ENCODE measurements at regions not wholly inside any gene's neighbourhood (a gene's known extent, or its start where the extent isn't known, plus 50 kb on each side); places are given as distances from the start of the nearest gene placed in this dataset.

DNA sequence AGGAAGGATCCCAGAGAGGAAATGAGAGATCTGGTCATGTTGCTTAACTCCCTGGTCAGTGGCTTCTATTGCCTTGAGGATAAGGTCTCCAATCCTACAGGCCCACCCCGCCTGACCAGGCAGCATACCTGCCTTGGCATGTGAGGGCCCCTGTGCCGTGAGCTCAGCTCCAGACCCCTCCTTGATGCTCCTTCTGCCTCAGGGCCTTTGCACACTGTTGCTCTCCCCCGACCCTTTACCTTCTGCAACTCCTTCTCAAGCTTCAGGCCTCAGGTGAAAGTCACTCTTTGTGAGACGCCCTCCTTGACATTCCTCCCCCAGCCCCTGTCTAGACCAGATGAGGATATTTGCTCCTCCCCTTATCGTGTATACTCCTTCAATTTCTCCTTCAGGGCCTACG is 62.8 kb downstream of the FAM241B start:
- TF ChIP-seq POLR2A (IDR thresholded peaks at IDR 0.05): no peak
- TF ChIP-seq, protein P1, sequence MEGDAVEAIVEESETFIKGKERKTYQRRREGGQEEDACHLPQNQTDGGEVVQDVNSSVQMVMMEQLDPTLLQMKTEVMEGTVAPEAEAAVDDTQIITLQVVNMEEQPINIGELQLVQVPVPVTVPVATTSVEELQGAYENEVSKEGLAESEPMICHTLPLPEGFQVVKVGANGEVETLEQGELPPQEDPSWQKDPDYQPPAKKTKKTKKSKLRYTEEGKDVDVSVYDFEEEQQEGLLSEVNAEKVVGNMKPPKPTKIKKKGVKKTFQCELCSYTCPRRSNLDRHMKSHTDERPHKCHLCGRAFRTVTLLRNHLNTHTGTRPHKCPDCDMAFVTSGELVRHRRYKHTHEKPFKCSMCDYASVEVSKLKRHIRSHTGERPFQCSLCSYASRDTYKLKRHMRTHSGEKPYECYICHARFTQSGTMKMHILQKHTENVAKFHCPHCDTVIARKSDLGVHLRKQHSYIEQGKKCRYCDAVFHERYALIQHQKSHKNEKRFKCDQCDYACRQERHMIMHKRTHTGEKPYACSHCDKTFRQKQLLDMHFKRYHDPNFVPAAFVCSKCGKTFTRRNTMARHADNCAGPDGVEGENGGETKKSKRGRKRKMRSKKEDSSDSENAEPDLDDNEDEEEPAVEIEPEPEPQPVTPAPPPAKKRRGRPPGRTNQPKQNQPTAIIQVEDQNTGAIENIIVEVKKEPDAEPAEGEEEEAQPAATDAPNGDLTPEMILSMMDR (IDR thresholded peaks at IDR 0.05 in 4 of 5, conservative IDR thresholded peaks at IDR 0.05 in 1 of 5): no peak
